MM.1S (cell line): ENCODE measurements at regions not wholly inside any gene's neighbourhood (a gene's known extent, or its start where the extent isn't known, plus 50 kb on each side); places are given as distances from the start of the nearest gene placed in this dataset.

Experiments
- CTCF ChIP-seq: fragments of 300-600 bp; sonication (generic); IDR thresholded peaks from 2 replicates; pipeline ENCODE4 v1.5.1; 2016; ENCODE audit warnings: antibody characterized with exemption, low read length, mixed read lengths
- EZH2phosphoT487 ChIP-seq: fragments of 300-600 bp; sonication (generic); IDR thresholded peaks from 2 replicates; pipeline ENCODE4 v1.6.1; 2018; ENCODE audit warnings: antibody characterized with exemption, low read length

DNA sequence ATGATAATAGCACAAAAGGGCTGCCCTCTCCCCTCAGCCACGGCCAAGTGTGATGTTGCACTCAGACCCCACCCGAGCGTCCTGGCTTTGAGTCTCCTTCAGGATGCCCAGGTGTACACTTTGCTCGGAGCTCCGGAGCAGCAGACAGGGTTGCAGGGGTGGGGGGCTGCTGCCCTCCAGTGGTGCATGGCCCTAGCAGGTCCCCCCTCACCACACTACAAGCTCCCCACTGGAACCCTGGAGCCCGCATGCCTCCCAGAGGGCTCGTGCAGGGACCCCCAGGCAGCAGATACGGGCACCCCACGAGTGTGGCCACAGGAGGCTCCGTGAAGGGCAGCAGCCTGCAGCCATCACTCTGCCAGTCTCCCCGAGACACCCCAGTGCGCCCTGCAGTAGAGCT is 69.9 kb upstream of the C14orf180 start:
- TF ChIP-seq CTCF (no peak), EZH2phosphoT487 (no peak)
